HCT116 (cell line): ENCODE measurements at regions not wholly inside any gene's neighbourhood (a gene's known extent, or its start where the extent isn't known, plus 50 kb on each side); places are given as distances from the start of the nearest gene placed in this dataset.

Experiments used
- ATAC-seq: fragments of 200-7000 bp; cut with Tn5 transposase; 2 replicates; pipeline ENCODE4 v1.9.1; 2020; ENCODE audit warnings: mild to moderate bottlenecking, moderate library complexity
- BruUV-seq: library from RNA; stranded (reverse); fragments of 400-500 nt; replicated peaks from 2 replicates; lab custom pipeline; 2021; lab: Mats Ljungman, UMichigan
- CTCF ChIA-PET: fragments of 300-600 bp; sonication (Branson Sonifier 250); formaldehyde crosslinking; loops from one replicate; lab custom pipeline; 2021; ENCODE audit warnings: antibody characterized with exemption; lab: Charles Lee
- POLR2A ChIA-PET: fragments of 300-600, 350-600 bp; sonication (Branson Sonifier 250); formaldehyde crosslinking; loops from one replicate; lab custom pipeline; 2021; ENCODE audit warnings: antibody characterized with exemption; lab: Charles Lee
- RAD21 ChIA-PET, 2 experiments: fragments of 300-600 bp; sonication (Branson Sonifier 250); formaldehyde crosslinking; loops; one replicate each; lab custom pipeline; 2023; ENCODE audit warnings: low total read pairs in 2 of 2; ENCODE audit not compliant: uncharacterized antibody in 2 of 2, unreplicated experiment in 2 of 2, low non-redundant PET in 1 of 2; lab: Charles Lee
- DNase-seq: peaks from one replicate; pipeline ENCODE4 v3.0.0-alpha.2; 2010; ENCODE audit warnings: low read depth, low spot score
- H2AFZ ChIP-seq: fragments of 200-600 bp; shearing (Covaris generic), sonication (generic); 2 replicates; pipeline ENCODE4 v1.6.1; 2017; ENCODE audit warnings: low read depth, mixed run types, mixed read lengths, antibody characterized with exemption, low read length; ENCODE audit not compliant: poor library complexity, severe bottlenecking
- H3K27ac ChIP-seq: 2 replicates; pipeline ENCODE4 v1.5.1; 2012; ENCODE audit warnings: low read depth, low read length
- H3K27me3 ChIP-seq: fragments of 200-600 bp; sonication (generic); 2 replicates; pipeline ENCODE4 v1.6.1; 2016; ENCODE audit warnings: mixed run types, low read length, mixed read lengths; ENCODE audit not compliant: insufficient read depth
- H3K36me3 ChIP-seq, 2 experiments: fragments of 200-500 bp in 1 of 2; fragments of 200-600 bp in 1 of 2; sonication (Bioruptor generic) in 1 of 2; sonication (generic) in 1 of 2; 2 replicates each; pipeline versions ENCODE4 v1.5.1 to v1.6.1; 2014 to 2016; ENCODE audit warnings: low read length in 2 of 2, inconsistent platforms in 1 of 2, mixed read lengths in 1 of 2, mixed run types in 1 of 2; ENCODE audit not compliant: insufficient read depth in 2 of 2, control insufficient read depth in 1 of 2
- H3K4me1 ChIP-seq, 2 experiments: fragments of 200-600 bp in 1 of 2; sonication (generic) in 1 of 2; 2 replicates each; pipeline versions ENCODE4 v1.5.1 to v1.6.1; 2012 to 2017; ENCODE audit warnings: low read length in 2 of 2, inconsistent platforms in 1 of 2, mild to moderate bottlenecking in 1 of 2, mixed read lengths in 1 of 2, mixed run types in 1 of 2, moderate library complexity in 1 of 2; ENCODE audit not compliant: insufficient read depth in 2 of 2, control insufficient read depth in 1 of 2
- H3K4me2 ChIP-seq: fragments of 200-600 bp; sonication (generic); 2 replicates; pipeline ENCODE4 v1.6.1; 2017; ENCODE audit warnings: mixed run types, low read length, mixed read lengths
- H3K4me3 ChIP-seq, 2 experiments: fragments of 200-600 bp in 1 of 2; sonication (generic) in 1 of 2; replicated peaks in 1 of 2; 2 replicates each; pipeline ENCODE4 v1.5.1; 2011 to 2016; ENCODE audit warnings: low read length in 2 of 2, control low read depth in 1 of 2, low read depth in 1 of 2, mild to moderate bottlenecking in 1 of 2, mixed read lengths in 1 of 2, mixed run types in 1 of 2
- H3K79me2 ChIP-seq: fragments of 200-600 bp; sonication (generic); 2 replicates; pipeline ENCODE4 v1.6.1; 2017; ENCODE audit warnings: mild to moderate bottlenecking, mixed run types, low read length, moderate library complexity, mixed read lengths; ENCODE audit not compliant: insufficient read depth
- H3K9ac ChIP-seq: fragments of 200-600 bp; sonication (generic); 2 replicates; pipeline ENCODE4 v1.6.1; 2016; ENCODE audit warnings: low read length, mixed read lengths
- H3K9me2 ChIP-seq: fragments of 200-600 bp; sonication (generic), shearing (Covaris generic); 2 replicates; pipeline ENCODE4 v1.6.1; 2017; ENCODE audit warnings: mixed run types, mild to moderate bottlenecking, moderate library complexity; ENCODE audit not compliant: insufficient read depth
- H3K9me3 ChIP-seq, 2 experiments: fragments of 200-500 bp in 1 of 2; fragments of 200-600 bp in 1 of 2; sonication (Bioruptor generic) in 1 of 2; sonication (generic) in 1 of 2; 2 replicates each; pipeline ENCODE4 v1.6.1; 2014 to 2017; ENCODE audit warnings: low read length in 2 of 2, mixed read lengths in 2 of 2, inconsistent platforms in 1 of 2, low read depth in 1 of 2, mild to moderate bottlenecking in 1 of 2, mixed run types in 1 of 2, moderate library complexity in 1 of 2; ENCODE audit not compliant: control insufficient read depth in 1 of 2, insufficient read depth in 1 of 2
- H4K20me1 ChIP-seq: fragments of 200-600 bp; sonication (generic), shearing (Covaris generic); 2 replicates; pipeline ENCODE4 v1.6.1; 2017; ENCODE audit warnings: mixed run types, mild to moderate bottlenecking, moderate library complexity; ENCODE audit not compliant: insufficient read depth
- ATF3 ChIP-seq: IDR thresholded peaks from 2 replicates; pipeline ENCODE4 v1.6.1; 2012
- ELF1 ChIP-seq: IDR thresholded peaks from 2 replicates; pipeline ENCODE4 v1.6.1; 2012; ENCODE audit warnings: low read depth, borderline replicate concordance
- EZH2 ChIP-seq: fragments of 200-600 bp; sonication (generic); IDR thresholded peaks from 2 replicates; pipeline ENCODE4 v1.6.1; 2017; ENCODE audit warnings: antibody characterized with exemption, mixed run types
- EZH2phosphoT487 ChIP-seq: fragments of 200-600 bp; IDR thresholded peaks from 2 replicates; pipeline ENCODE4 v1.6.1; 2018; ENCODE audit warnings: antibody characterized with exemption, borderline replicate concordance
- FOSL1 ChIP-seq: IDR thresholded peaks from 2 replicates; pipeline ENCODE4 v1.6.1; 2012; ENCODE audit warnings: low read depth
- JUND ChIP-seq: IDR thresholded peaks from 2 replicates; pipeline ENCODE4 v1.6.1; 2012
- POLR2A ChIP-seq: IDR thresholded peaks from 2 replicates; pipeline ENCODE4 v1.7.0; 2011; ENCODE audit warnings: borderline replicate concordance; ENCODE audit not compliant: insufficient read depth, insufficient read length; ENCODE audit errors: extremely low read depth
- POLR2AphosphoS5 ChIP-seq: IDR thresholded peaks from 2 replicates; pipeline ENCODE4 v1.6.1; 2011; ENCODE audit warnings: mild to moderate bottlenecking, low read depth, low read length, moderate library complexity
- RAD21 ChIP-seq: IDR thresholded peaks from 2 replicates; pipeline ENCODE4 v1.6.1; 2012; ENCODE audit warnings: low read depth, mild to moderate bottlenecking
- REST ChIP-seq: IDR thresholded peaks from 2 replicates; pipeline ENCODE4 v1.6.1; 2012; ENCODE audit warnings: low read depth
- SIN3A ChIP-seq: IDR thresholded peaks from 2 replicates; pipeline ENCODE4 v1.6.1; 2012; ENCODE audit warnings: low read depth
- SP1 ChIP-seq: IDR thresholded peaks from 2 replicates; pipeline ENCODE4 v1.6.1; 2012; ENCODE audit warnings: low read depth
- SRF ChIP-seq: IDR thresholded peaks from 2 replicates; pipeline ENCODE4 v1.6.1; 2012; ENCODE audit warnings: low read depth
- TCF7L2 ChIP-seq: IDR thresholded peaks from 2 replicates; pipeline ENCODE4 v1.7.0; 2011; ENCODE audit warnings: borderline replicate concordance, inconsistent platforms; ENCODE audit not compliant: insufficient read depth, insufficient read length; ENCODE audit errors: extremely low read depth
- YY1 ChIP-seq: IDR thresholded peaks from 2 replicates; pipeline ENCODE4 v1.6.1; 2011; ENCODE audit warnings: low read length, low read depth, moderate library complexity, mild to moderate bottlenecking; ENCODE audit not compliant: insufficient replicate concordance; ENCODE audit errors: extremely low read depth
- ZBTB33 ChIP-seq: IDR thresholded peaks from 2 replicates; pipeline ENCODE4 v1.6.1; 2011; ENCODE audit warnings: mild to moderate bottlenecking, low read length, moderate library complexity; ENCODE audit not compliant: insufficient replicate concordance; ENCODE audit errors: extremely low read depth
- ZNF274 ChIP-seq: fragments of 200-500 bp; sonication (Bioruptor generic); IDR thresholded peaks from 2 replicates; pipeline ENCODE4 v1.6.1; 2014; ENCODE audit warnings: mild to moderate bottlenecking, low read depth, low read length, inconsistent platforms
- intact Hi-C: fragments of 100-400 bp; cut with micrococcal nuclease; formaldehyde crosslinking; loops from 2 replicates; pipeline ENCODE4 v1.10.0; 2022

GRCh38 chr1:217003355-217003754 is 280.1 kb upstream of the ESRRG start:
- no peak for TF ChIP-seq SP1
- TF ChIP-seq EZH2phosphoT487 = no peak
- TF ChIP-seq ATF3 = no peak
- no peak for TF ChIP-seq FOSL1
- TF ChIP-seq EZH2 = no peak
- TF ChIP-seq SIN3A = no peak
- no peak for TF ChIP-seq RAD21
- no peak for TF ChIP-seq POLR2AphosphoS5
- no peak for TF ChIP-seq YY1
- no peak for TF ChIP-seq ZBTB33
- no peak for TF ChIP-seq REST
- TF ChIP-seq SRF = no peak
- no peak for TF ChIP-seq ELF1
- no peak for TF ChIP-seq TCF7L2
- no peak for TF ChIP-seq POLR2A
- no peak for TF ChIP-seq JUND
- TF ChIP-seq ZNF274 = no peak
- Histone ChIP-seq H3K27me3 (no peaks in the 10 kb centered on the region), H3K4me2 (no peak overlapping the region), H3K9ac (no peak overlapping the region), H3K9me3 (no peaks in the 10 kb centered on the region), H3K9me2 (no peaks in the 10 kb centered on the region), H4K20me1 (no peaks in the 10 kb centered on the region), H2AFZ (no peak overlapping the region), H3K27ac (no peak overlapping the region), H3K36me3 (no peaks in the 10 kb centered on the region), H3K4me3 (no peak overlapping the region), H3K4me1 (no peaks in the 10 kb centered on the region), H3K79me2 (no peaks in the 10 kb centered on the region)
- no peak for DNase-seq
- CTCF ChIA-PET = no interaction called here
- RAD21 ChIA-PET = no interaction called here
- intact Hi-C loops = no loop called here
- no TSS peak for BruUV-seq
- POLR2A ChIA-PET = no interaction called here
- no peak for ATAC-seq
